Upper lobe of left lung (tissue), 6 donors: ENCODE measurements at regions not wholly inside any gene's neighbourhood (a gene's known extent, or its start where the extent isn't known, plus 50 kb on each side); places are given as distances from the start of the nearest gene placed in this dataset.
"Not testable (repeated sequence)": the region's sequence is repeated elsewhere in the genome, so short reads cannot be mapped to it uniquely, and the experiment has no call there.

Experiments used
- ATAC-seq, 2 donors: fragments of 200-7000 bp; cut with Tn5 transposase; one replicate each; pipeline ENCODE4 v1.9.1; 2022; ENCODE audit warnings: mild to moderate bottlenecking in 2 of 2, moderate library complexity in 2 of 2; ENCODE audit not compliant: low FRiP score in 2 of 2
- DNase-seq, 2 donors: peaks; one replicate each; pipeline ENCODE4 v3.0.0-alpha.2; 2019 to 2020
- H3K27ac ChIP-seq, 4 donors: fragments of 200-600 bp; sonication (generic); one replicate each; pipeline ENCODE4 v1.5.1; 2016 to 2019
- H3K27me3 ChIP-seq, 4 donors: fragments of 200-600 bp; sonication (generic); one replicate each; pipeline ENCODE4 v1.5.1; 2017 to 2019
- H3K36me3 ChIP-seq, 4 donors: fragments of 200-600 bp; sonication (generic); one replicate each; pipeline ENCODE4 v1.5.1; 2016 to 2019
- H3K4me1 ChIP-seq, 4 donors: fragments of 200-600 bp; sonication (generic); one replicate each; pipeline ENCODE4 v1.5.1; 2018 to 2019
- H3K4me3 ChIP-seq, 4 donors: fragments of 200-600 bp; sonication (generic); one replicate each; pipeline ENCODE4 v1.5.1; 2017 to 2019; ENCODE audit warnings: mild to moderate bottlenecking in 2 of 4, moderate library complexity in 1 of 4
- H3K9me3 ChIP-seq, 4 donors: fragments of 200-600 bp; sonication (generic); one replicate each; pipeline ENCODE4 v1.5.1; 2018 to 2019
- EP300 ChIP-seq, 4 donors: sonication (generic); formaldehyde crosslinking; IDR thresholded peaks; one replicate each; pipeline ENCODE4 v1.5.1; 2017; ENCODE audit warnings: antibody characterized with exemption in 4 of 4, control low read depth in 2 of 4
- POLR2A ChIP-seq, 4 donors: fragments of 450-650 bp; IDR thresholded peaks; one replicate each; pipeline ENCODE4 v1.5.1; 2016 to 2017; ENCODE audit warnings: antibody characterized with exemption in 4 of 4, mild to moderate bottlenecking in 2 of 4
- POLR2AphosphoS5 ChIP-seq, 2 donors: sonication (generic); formaldehyde crosslinking; IDR thresholded peaks; one replicate each; pipeline ENCODE4 v1.5.1; 2017; ENCODE audit warnings: antibody characterized with exemption in 2 of 2
- WGBS, 2 donors: methylation state at CpG; one replicate each; pipeline ENCODE4 v1.1.5; 2017 to 2018; 5-methylcytosine and 5-hydroxymethylcytosine counted together
- TF ChIP-seq, protein P1 (sequence below), 6 experiments: fragments of 450-650 bp in 4 of 6; fragments of 200-600 bp in 2 of 6; sonication (generic) in 2 of 6; IDR thresholded peaks; one replicate each; pipeline ENCODE4 v1.5.1; 2016 to 2019; ENCODE audit warnings: antibody characterized with exemption in 6 of 6
- donor health status: DM: no; HTN: no; CAD: no; lungs with moderate emphysema.
- donor health status: DM: no; HTN: yes; CAD: no; lungs with severe emphysema.

- peak in 1 of 2 donors; percentile 23 for DNase-seq
- Histone ChIP-seq H3K9me3 (no peaks in the 10 kb centered on the region), H3K4me3 (no peak overlapping the region), H3K36me3 (no peaks in the 10 kb centered on the region), H3K27ac (peak overlapping the region; percentile 12 to 70 (median 26)), H3K27me3 (no peaks in the 10 kb centered on the region), H3K4me1 (peaks cover 14 to 34% (median 18%) of the 10 kb centered on the region in 4 donors)
- 54 to 63% methylated on average over 4 of the region's 4 CpGs for WGBS, 2 donors
- ATAC-seq: peak; percentile 30 to 70
- peak in 3 of 4 donors; percentile 31 to 79 (median 40) for TF ChIP-seq EP300 (IDR thresholded peaks at IDR 0.05)
- TF ChIP-seq, protein P1, sequence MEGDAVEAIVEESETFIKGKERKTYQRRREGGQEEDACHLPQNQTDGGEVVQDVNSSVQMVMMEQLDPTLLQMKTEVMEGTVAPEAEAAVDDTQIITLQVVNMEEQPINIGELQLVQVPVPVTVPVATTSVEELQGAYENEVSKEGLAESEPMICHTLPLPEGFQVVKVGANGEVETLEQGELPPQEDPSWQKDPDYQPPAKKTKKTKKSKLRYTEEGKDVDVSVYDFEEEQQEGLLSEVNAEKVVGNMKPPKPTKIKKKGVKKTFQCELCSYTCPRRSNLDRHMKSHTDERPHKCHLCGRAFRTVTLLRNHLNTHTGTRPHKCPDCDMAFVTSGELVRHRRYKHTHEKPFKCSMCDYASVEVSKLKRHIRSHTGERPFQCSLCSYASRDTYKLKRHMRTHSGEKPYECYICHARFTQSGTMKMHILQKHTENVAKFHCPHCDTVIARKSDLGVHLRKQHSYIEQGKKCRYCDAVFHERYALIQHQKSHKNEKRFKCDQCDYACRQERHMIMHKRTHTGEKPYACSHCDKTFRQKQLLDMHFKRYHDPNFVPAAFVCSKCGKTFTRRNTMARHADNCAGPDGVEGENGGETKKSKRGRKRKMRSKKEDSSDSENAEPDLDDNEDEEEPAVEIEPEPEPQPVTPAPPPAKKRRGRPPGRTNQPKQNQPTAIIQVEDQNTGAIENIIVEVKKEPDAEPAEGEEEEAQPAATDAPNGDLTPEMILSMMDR (IDR thresholded peaks at IDR 0.05): no peak
- TF ChIP-seq POLR2A (IDR thresholded peaks at IDR 0.05): peak in 1 of 4 donors; percentile 18
- peak; percentile 23 to 88 for TF ChIP-seq POLR2AphosphoS5 (IDR thresholded peaks at IDR 0.05)
Observed at GRCh38 chr9:110029429-110029955, 178.5 kb downstream of the C9orf152 start.

GRCh38 chr9:110029956-110030480 is 177.9 kb downstream of the C9orf152 start:
- Histone ChIP-seq H3K27me3 (no peaks in the 10 kb centered on the region), H3K9me3 (no peaks in the 10 kb centered on the region), H3K36me3 (no peaks in the 10 kb centered on the region), H3K4me1 (peaks cover 14 to 34% (median 18%) of the 10 kb centered on the region in 4 donors), H3K4me3 (no peak overlapping the region), H3K27ac (peak overlapping the region; percentile 12 to 70 (median 32))
- 63 to 65% methylated on average over 4 of the region's 4 CpGs for WGBS, 2 donors
- no peak for DNase-seq
- ATAC-seq: no peak
- TF ChIP-seq POLR2AphosphoS5 (IDR thresholded peaks at IDR 0.05): no peak
- TF ChIP-seq EP300 (IDR thresholded peaks at IDR 0.05): no peak
- TF ChIP-seq, protein P1 (IDR thresholded peaks at IDR 0.05): no peak
- no peak for TF ChIP-seq POLR2A (IDR thresholded peaks at IDR 0.05)

- Histone ChIP-seq H3K27me3 (no peaks in the 10 kb centered on the region), H3K4me1 (peaks cover 14 to 34% (median 18%) of the 10 kb centered on the region in 4 donors), H3K36me3 (no peaks in the 10 kb centered on the region), H3K4me3 (no peak overlapping the region), H3K9me3 (no peaks in the 10 kb centered on the region), H3K27ac (peak overlapping the region in 2 of 4 donors; percentile 26 to 70)
- ATAC-seq (no peak), DNase-seq (no peak)
- TF ChIP-seq POLR2A (IDR thresholded peaks at IDR 0.05) (no peak), POLR2AphosphoS5 (IDR thresholded peaks at IDR 0.05) (no peak), EP300 (IDR thresholded peaks at IDR 0.05) (no peak)
- TF ChIP-seq, protein P1 (IDR thresholded peaks at IDR 0.05): no peak
- 93 to 97% methylated on average over 3 of the region's 3 CpGs for whole genome bisulfite sequencing, 2 donors
Observed at GRCh38 chr9:110030632-110031031, 177.3 kb downstream of the C9orf152 start.

- WGBS, 2 donors: 79 to 84% methylated on average over 3 of the region's 3 CpGs
- DNase-seq (no peak), ATAC-seq (no peak)
- no peak for TF ChIP-seq EP300 (IDR thresholded peaks at IDR 0.05)
- TF ChIP-seq, protein P1 (IDR thresholded peaks at IDR 0.05): no peak
- TF ChIP-seq POLR2AphosphoS5 (IDR thresholded peaks at IDR 0.05): no peak
- TF ChIP-seq POLR2A (IDR thresholded peaks at IDR 0.05): no peak
- H3K4me3 ChIP-seq: no peak overlapping the region
- H3K27ac ChIP-seq: no peak overlapping the region
- H3K36me3 ChIP-seq: no peaks in the 10 kb centered on the region
- no peaks in the 10 kb centered on the region for H3K9me3 ChIP-seq
- H3K27me3 ChIP-seq: no peaks in the 10 kb centered on the region
- peaks cover 14 to 34% (median 18%) of the 10 kb centered on the region in 4 donors for H3K4me1 ChIP-seq
Observed at GRCh38 chr9:110031511-110032173, 176.3 kb downstream of the C9orf152 start.

- not testable (repeated sequence) for H3K27me3 ChIP-seq, DNase-seq, H3K9me3 ChIP-seq, H3K4me3 ChIP-seq, ATAC-seq, H3K27ac ChIP-seq, H3K36me3 ChIP-seq
- peaks cover 14 to 34% (median 18%) of the 10 kb centered on the region in 4 donors for H3K4me1 ChIP-seq
- WGBS, 2 donors: 91 to 97% methylated on average over 7 of the region's 7 CpGs
Observed at GRCh38 chr9:110032532-110032931, 175.4 kb downstream of the C9orf152 start.
